Smooth muscle cell (in vitro differentiated cells): ENCODE measurements at regions not wholly inside any gene's neighbourhood (a gene's known extent, or its start where the extent isn't known, plus 50 kb on each side); places are given as distances from the start of the nearest gene placed in this dataset.

Source experiments
- DNase-seq: peaks from one replicate; lab custom pipeline; 2025; ENCODE audit not compliant: unreplicated experiment; lab: John Stamatoyannopoulos, UW
- H2AFZ ChIP-seq: fragments of 200-600 bp; sonication (generic); 2 replicates; pipeline ENCODE4 v1.6.0; 2016; ENCODE audit warnings: antibody characterized with exemption, low read depth, mild to moderate bottlenecking
- H3F3A ChIP-seq: fragments of 200-600 bp; sonication (generic); 2 replicates; pipeline ENCODE4 v1.6.0; 2017; ENCODE audit warnings: antibody characterized with exemption, low read depth
- H3K27ac ChIP-seq: fragments of 200-600 bp; sonication (generic); 2 replicates; pipeline ENCODE4 v1.5.1; 2016; ENCODE audit warnings: low read depth, mild to moderate bottlenecking
- H3K27me3 ChIP-seq: fragments of 200-600 bp; sonication (generic); 2 replicates; pipeline ENCODE4 v1.6.1; 2016; ENCODE audit warnings: low read depth, mild to moderate bottlenecking
- H3K36me3 ChIP-seq: fragments of 200-600 bp; sonication (generic); 2 replicates; pipeline ENCODE4 v1.5.1; 2016; ENCODE audit warnings: low read depth
- H3K4me1 ChIP-seq: fragments of 200-600 bp; sonication (generic); 2 replicates; pipeline ENCODE4 v1.5.1; 2016; ENCODE audit warnings: low read depth
- H3K4me2 ChIP-seq: fragments of 200-600 bp; sonication (generic); 2 replicates; pipeline ENCODE4 v1.6.0; 2016; ENCODE audit warnings: mild to moderate bottlenecking
- H3K4me3 ChIP-seq: fragments of 200-600 bp; sonication (generic); 2 replicates; pipeline ENCODE4 v1.5.1; 2016; ENCODE audit warnings: mild to moderate bottlenecking
- H3K79me2 ChIP-seq: fragments of 200-600 bp; sonication (generic); 2 replicates; pipeline ENCODE4 v1.6.0; 2016; ENCODE audit warnings: low read depth, mild to moderate bottlenecking
- H3K9ac ChIP-seq: fragments of 200-600 bp; sonication (generic); 2 replicates; pipeline ENCODE4 v1.6.0; 2016; ENCODE audit warnings: low read depth
- H3K9me3 ChIP-seq: fragments of 200-600 bp; sonication (generic); replicated peaks from 2 replicates; pipeline ENCODE4 v1.5.1; 2016; ENCODE audit warnings: low read depth
- H4K20me1 ChIP-seq: fragments of 200-600 bp; sonication (generic); 2 replicates; pipeline ENCODE4 v1.6.0; 2016; ENCODE audit warnings: low read depth
- WGBS: methylation state at CpG from one replicate; pipeline ENCODE4 v1.1.7; 2016; ENCODE audit warnings: low lambda C conversion rate; 5-methylcytosine and 5-hydroxymethylcytosine counted together
- TF ChIP-seq, protein P1 (sequence below): fragments of 200-600 bp; sonication (generic); IDR thresholded peaks from 2 replicates; pipeline ENCODE4 v1.5.1; 2017; ENCODE audit warnings: borderline replicate concordance, mild to moderate bottlenecking, antibody characterized with exemption; ENCODE audit not compliant: insufficient read depth, poor library complexity, severe bottlenecking

DNA sequence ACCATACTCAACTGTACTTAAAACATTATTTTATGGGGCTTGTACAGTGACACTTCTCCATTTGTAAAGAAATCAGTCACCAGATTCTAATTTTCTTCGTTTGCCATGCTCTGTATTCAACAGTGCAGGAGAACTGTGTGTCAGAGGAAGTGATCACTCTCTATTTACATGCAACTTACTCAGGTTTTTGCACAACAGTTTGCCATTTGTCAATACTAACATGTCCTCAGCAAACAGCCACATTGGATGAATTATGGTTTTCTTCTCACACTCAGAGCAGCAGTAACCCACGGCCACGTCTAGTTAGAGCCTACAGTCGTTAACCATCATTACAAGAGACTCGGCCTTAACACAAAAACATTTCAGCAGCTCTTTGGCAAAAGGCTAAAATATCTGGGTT is 69.2 kb upstream of the SP4 start:
- H3K9ac ChIP-seq = no peak overlapping the region
- TF ChIP-seq, protein P1, sequence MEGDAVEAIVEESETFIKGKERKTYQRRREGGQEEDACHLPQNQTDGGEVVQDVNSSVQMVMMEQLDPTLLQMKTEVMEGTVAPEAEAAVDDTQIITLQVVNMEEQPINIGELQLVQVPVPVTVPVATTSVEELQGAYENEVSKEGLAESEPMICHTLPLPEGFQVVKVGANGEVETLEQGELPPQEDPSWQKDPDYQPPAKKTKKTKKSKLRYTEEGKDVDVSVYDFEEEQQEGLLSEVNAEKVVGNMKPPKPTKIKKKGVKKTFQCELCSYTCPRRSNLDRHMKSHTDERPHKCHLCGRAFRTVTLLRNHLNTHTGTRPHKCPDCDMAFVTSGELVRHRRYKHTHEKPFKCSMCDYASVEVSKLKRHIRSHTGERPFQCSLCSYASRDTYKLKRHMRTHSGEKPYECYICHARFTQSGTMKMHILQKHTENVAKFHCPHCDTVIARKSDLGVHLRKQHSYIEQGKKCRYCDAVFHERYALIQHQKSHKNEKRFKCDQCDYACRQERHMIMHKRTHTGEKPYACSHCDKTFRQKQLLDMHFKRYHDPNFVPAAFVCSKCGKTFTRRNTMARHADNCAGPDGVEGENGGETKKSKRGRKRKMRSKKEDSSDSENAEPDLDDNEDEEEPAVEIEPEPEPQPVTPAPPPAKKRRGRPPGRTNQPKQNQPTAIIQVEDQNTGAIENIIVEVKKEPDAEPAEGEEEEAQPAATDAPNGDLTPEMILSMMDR = no peak
- no peak overlapping the region for H3K4me3 ChIP-seq
- H4K20me1 ChIP-seq = no peaks in the 10 kb centered on the region
- H3K9me3 ChIP-seq = no peaks in the 10 kb centered on the region
- DNase-seq = no peak
- H3K79me2 ChIP-seq = no peaks in the 10 kb centered on the region
- H2AFZ ChIP-seq = no peak overlapping the region
- 89% methylated on average over 5 of the region's 5 CpGs for WGBS
- no peak overlapping the region for H3K4me2 ChIP-seq
- H3K27me3 ChIP-seq = no peaks in the 10 kb centered on the region
- no peaks in the 10 kb centered on the region for H3K36me3 ChIP-seq
- H3K27ac ChIP-seq = no peak overlapping the region
- H3F3A ChIP-seq = no peaks in the 10 kb centered on the region
- H3K4me1 ChIP-seq = no peaks in the 10 kb centered on the region

DNA sequence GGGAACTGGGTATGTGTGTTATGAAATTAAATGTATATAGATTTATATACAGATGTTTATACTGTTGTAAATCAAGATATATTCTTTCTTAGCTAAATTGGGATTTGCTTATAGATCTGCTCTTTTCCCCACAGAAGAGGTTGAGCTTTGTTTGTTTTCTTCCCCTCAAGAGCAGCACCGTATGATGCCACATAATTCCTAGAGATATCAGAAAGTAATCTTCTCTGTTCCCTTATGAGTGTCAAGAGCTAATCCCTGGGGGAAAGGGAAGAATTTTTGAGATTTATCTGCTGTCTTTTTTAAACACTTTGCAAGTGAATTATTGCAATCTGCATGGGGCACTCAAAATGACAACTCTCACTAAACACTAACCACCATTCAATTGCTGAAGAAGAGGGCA is 68.7 kb upstream of the SP4 start:
- Histone ChIP-seq H3K27me3 (no peaks in the 10 kb centered on the region), H3K79me2 (no peaks in the 10 kb centered on the region), H3K4me2 (no peak overlapping the region), H3K4me3 (no peak overlapping the region), H3K4me1 (no peaks in the 10 kb centered on the region), H2AFZ (no peak overlapping the region), H4K20me1 (no peaks in the 10 kb centered on the region), H3K27ac (no peak overlapping the region), H3K9me3 (no peaks in the 10 kb centered on the region), H3K9ac (no peak overlapping the region), H3K36me3 (no peaks in the 10 kb centered on the region), H3F3A (no peaks in the 10 kb centered on the region)
- 67% methylated on average over 1 of the region's 1 CpG for WGBS
- DNase-seq = no peak
- TF ChIP-seq, protein P1 = no peak

DNA sequence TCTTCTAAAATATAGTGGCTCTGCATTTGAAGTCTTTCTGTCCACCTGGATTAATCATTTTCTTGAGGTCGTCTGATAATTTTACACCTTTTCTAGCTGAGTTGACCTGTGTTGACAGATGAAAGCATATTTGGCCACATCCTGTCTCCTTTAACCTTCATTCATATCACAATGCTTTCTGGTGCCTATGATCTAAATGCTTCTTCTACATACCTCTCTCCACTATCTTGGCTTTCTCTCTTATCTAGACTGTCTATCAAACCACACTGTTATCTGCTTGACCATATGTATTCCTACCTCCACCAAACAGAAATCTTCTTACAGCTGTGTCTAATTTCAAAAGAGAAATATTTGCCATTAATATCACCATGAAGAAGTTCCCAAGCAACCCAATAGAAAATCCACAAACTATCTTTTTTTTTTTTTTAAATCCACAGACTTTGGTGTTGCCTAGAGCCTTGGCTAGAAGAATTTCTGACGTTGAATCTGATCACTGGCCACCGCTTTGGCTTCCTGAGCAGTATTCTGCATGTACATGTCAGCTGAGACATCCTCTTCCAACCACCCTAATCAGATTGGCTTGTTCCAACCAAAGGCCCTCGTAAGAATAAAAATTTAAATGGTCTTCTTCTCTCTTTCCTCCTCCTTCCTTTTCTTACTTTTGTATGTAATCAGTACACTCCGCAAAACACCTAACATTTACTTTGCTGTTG is 66.3 kb upstream of the SP4 start:
- TF ChIP-seq, protein P1 = no peak
- Histone ChIP-seq H3K79me2 (no peaks in the 10 kb centered on the region), H3K9me3 (no peaks in the 10 kb centered on the region), H3K27ac (no peak overlapping the region), H3F3A (no peaks in the 10 kb centered on the region), H3K9ac (no peak overlapping the region), H3K27me3 (no peaks in the 10 kb centered on the region), H3K4me2 (no peak overlapping the region), H3K4me1 (no peaks in the 10 kb centered on the region), H2AFZ (no peak overlapping the region), H3K36me3 (no peaks in the 10 kb centered on the region), H4K20me1 (no peaks in the 10 kb centered on the region), H3K4me3 (no peak overlapping the region)
- DNase-seq = no peak
- 87% methylated on average over 5 of the region's 5 CpGs for WGBS

DNA sequence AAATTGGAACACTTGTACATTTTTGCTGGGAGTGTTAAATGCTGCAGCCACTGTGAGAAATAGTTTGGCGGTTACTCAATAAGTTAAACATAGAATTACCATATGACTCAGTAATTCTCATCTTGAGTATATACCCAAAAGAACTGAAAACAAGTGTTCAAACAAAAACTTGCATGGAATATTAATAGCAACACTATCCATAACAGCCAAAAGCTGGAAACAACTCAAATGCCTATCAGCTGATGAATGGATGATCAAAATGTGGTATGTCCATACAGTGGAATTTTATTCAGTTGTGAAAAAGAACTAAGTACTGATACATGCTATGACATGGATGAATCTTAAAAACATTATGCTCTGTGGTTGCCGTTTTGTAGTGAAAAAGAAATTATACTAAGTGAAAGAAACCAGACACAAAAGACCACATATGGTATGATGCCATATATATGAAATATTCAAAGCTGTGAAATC is 63.0 kb upstream of the SP4 start:
- H3K27ac ChIP-seq = no peak overlapping the region
- H3K4me1 ChIP-seq = no peaks in the 10 kb centered on the region
- no peak overlapping the region for H3K4me2 ChIP-seq
- no peak overlapping the region for H3K9ac ChIP-seq
- no peaks in the 10 kb centered on the region for H3K36me3 ChIP-seq
- TF ChIP-seq, protein P1 = no peak
- no peaks in the 10 kb centered on the region for H3K9me3 ChIP-seq
- H2AFZ ChIP-seq = no peak overlapping the region
- H3K27me3 ChIP-seq = no peaks in the 10 kb centered on the region
- H3F3A ChIP-seq = no peaks in the 10 kb centered on the region
- 86% methylated on average over 2 of the region's 2 CpGs for WGBS
- DNase-seq = no peak
- no peaks in the 10 kb centered on the region for H3K79me2 ChIP-seq
- H3K4me3 ChIP-seq = no peak overlapping the region
- no peaks in the 10 kb centered on the region for H4K20me1 ChIP-seq
